PC-9 (cell line): ENCODE measurements at regions not wholly inside any gene's neighbourhood (a gene's known extent, or its start where the extent isn't known, plus 50 kb on each side); places are given as distances from the start of the nearest gene placed in this dataset.

Experiments used
- BruUV-seq: library from RNA; stranded (reverse); fragments of 400-500 nt; replicated peaks from 2 replicates; lab custom pipeline; 2021; lab: Mats Ljungman, UMichigan
- CTCF ChIA-PET: fragments of 300-600 bp; sonication (Branson Sonifier 250); formaldehyde crosslinking; loops from one replicate; lab custom pipeline; 2022; ENCODE audit warnings: antibody characterized with exemption; lab: Charles Lee
- POLR2A ChIA-PET: fragments of 300-600 bp; sonication (Branson Sonifier 250); formaldehyde crosslinking; loops from one replicate; lab custom pipeline; 2022; ENCODE audit warnings: antibody characterized with exemption; ENCODE audit not compliant: unreplicated experiment; lab: Charles Lee
- DNase-seq, 2 experiments: peaks; one replicate each; pipeline versions ENCODE4 v3.0.0 to v3.0.0-alpha.2; 2015 to 2022; ENCODE audit warnings: mixed read lengths in 1 of 2
- H2AFZ ChIP-seq: fragments of 200-600 bp; sonication (generic); 2 replicates; pipeline ENCODE4 v1.8.1; 2017; ENCODE audit warnings: antibody characterized with exemption
- H3F3A ChIP-seq: fragments of 200-600 bp; sonication (generic); 2 replicates; pipeline ENCODE4 v1.8.1; 2017; ENCODE audit warnings: antibody characterized with exemption, mild to moderate bottlenecking, low read depth; ENCODE audit not compliant: insufficient read depth
- H3K27ac ChIP-seq: fragments of 200-600 bp; sonication (generic); 2 replicates; pipeline ENCODE4 v1.6.1; 2016; ENCODE audit warnings: mixed run types
- H3K27me3 ChIP-seq: fragments of 200-600 bp; sonication (generic); 2 replicates; pipeline ENCODE4 v1.6.1; 2016; ENCODE audit warnings: low read depth, mixed run types; ENCODE audit not compliant: insufficient read depth
- H3K36me3 ChIP-seq: fragments of 200-600 bp; sonication (generic); 2 replicates; pipeline ENCODE4 v1.6.1; 2016; ENCODE audit warnings: low read depth, mixed run types
- H3K4me1 ChIP-seq: fragments of 200-600 bp; sonication (generic); replicated peaks from 2 replicates; pipeline ENCODE4 v1.6.1; 2016; ENCODE audit warnings: mixed run types; ENCODE audit not compliant: insufficient read depth
- H3K4me2 ChIP-seq: fragments of 200-600 bp; sonication (generic); 2 replicates; pipeline ENCODE4 v1.6.1; 2017; ENCODE audit warnings: mixed run types
- H3K4me3 ChIP-seq: fragments of 200-600 bp; sonication (generic); 2 replicates; pipeline ENCODE4 v1.6.1; 2016; ENCODE audit warnings: mixed run types
- H3K79me2 ChIP-seq: fragments of 200-600 bp; sonication (generic); 2 replicates; pipeline ENCODE4 v1.6.1; 2017; ENCODE audit warnings: low read depth, mixed run types
- H3K9me2 ChIP-seq: fragments of 200-600 bp; sonication (generic); 2 replicates; pipeline ENCODE4 v1.8.1; 2017; ENCODE audit warnings: mild to moderate bottlenecking; ENCODE audit not compliant: insufficient read depth
- H3K9me3 ChIP-seq: fragments of 200-600 bp; sonication (generic); 2 replicates; pipeline ENCODE4 v1.8.1; 2016; ENCODE audit warnings: low read depth; ENCODE audit not compliant: insufficient read depth
- H4K20me1 ChIP-seq: fragments of 200-600 bp; sonication (generic); 2 replicates; pipeline ENCODE4 v1.8.1; 2017; ENCODE audit not compliant: insufficient read depth
- EZH2 ChIP-seq: fragments of 200-600 bp; sonication (generic); IDR thresholded peaks from 2 replicates; pipeline ENCODE4 v1.8.0; 2017; ENCODE audit warnings: antibody characterized with exemption, low read depth
- intact Hi-C: fragments of 100-400 bp; cut with micrococcal nuclease; formaldehyde crosslinking; loops from one replicate; pipeline ENCODE4 v1.10.0; 2022; ENCODE audit not compliant: unreplicated experiment
- TF ChIP-seq, protein P1 (sequence below): fragments of 200-600 bp; sonication (generic); conservative IDR thresholded peaks from 2 replicates; pipeline ENCODE4 v1.6.1; 2017; ENCODE audit warnings: mixed run types, antibody characterized with exemption, mild to moderate bottlenecking, moderate library complexity

DNA sequence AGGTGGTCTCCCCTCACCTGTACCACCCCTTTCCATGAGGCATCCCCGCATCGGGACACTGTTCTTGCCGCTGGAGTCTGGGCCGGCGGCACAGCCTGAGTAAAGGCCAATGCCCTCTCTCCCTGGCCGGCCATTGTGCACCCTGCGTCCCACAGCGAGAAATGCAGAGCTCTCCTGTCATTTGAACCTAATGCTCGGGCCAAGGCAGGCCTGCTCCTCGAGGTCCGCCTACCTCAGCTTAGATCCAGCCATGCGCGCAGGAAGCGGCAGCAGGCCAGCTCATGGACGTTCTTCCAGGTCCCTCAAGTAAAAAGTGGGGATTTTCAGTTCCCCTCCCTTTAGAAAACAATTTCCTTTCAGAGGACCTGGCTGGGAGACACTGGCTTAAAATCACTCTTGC lies 135.0 kb downstream of the HSD17B3 start:
- Histone ChIP-seq H3K4me1 (no peaks in the 10 kb centered on the region), H3K4me3 (no peak overlapping the region), H3K27me3 (peaks cover 71% of the 10 kb centered on the region), H3K9me3 (no peaks in the 10 kb centered on the region), H3F3A (no peaks in the 10 kb centered on the region), H2AFZ (no peak overlapping the region), H3K9me2 (no peaks in the 10 kb centered on the region; the same call in 1 of the 2 replicates), H3K36me3 (no peaks in the 10 kb centered on the region), H3K4me2 (no peak overlapping the region), H3K27ac (no peak overlapping the region), H4K20me1 (no peaks in the 10 kb centered on the region), H3K79me2 (no peaks in the 10 kb centered on the region)
- POLR2A ChIA-PET, result no interaction called here
- intact Hi-C loops, result no loop called here
- TF ChIP-seq, protein P1, sequence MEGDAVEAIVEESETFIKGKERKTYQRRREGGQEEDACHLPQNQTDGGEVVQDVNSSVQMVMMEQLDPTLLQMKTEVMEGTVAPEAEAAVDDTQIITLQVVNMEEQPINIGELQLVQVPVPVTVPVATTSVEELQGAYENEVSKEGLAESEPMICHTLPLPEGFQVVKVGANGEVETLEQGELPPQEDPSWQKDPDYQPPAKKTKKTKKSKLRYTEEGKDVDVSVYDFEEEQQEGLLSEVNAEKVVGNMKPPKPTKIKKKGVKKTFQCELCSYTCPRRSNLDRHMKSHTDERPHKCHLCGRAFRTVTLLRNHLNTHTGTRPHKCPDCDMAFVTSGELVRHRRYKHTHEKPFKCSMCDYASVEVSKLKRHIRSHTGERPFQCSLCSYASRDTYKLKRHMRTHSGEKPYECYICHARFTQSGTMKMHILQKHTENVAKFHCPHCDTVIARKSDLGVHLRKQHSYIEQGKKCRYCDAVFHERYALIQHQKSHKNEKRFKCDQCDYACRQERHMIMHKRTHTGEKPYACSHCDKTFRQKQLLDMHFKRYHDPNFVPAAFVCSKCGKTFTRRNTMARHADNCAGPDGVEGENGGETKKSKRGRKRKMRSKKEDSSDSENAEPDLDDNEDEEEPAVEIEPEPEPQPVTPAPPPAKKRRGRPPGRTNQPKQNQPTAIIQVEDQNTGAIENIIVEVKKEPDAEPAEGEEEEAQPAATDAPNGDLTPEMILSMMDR, result no peak
- TF ChIP-seq EZH2, result no peak
- CTCF ChIA-PET, result no interaction called here
- DNase-seq, result no peak
- no TSS peak for BruUV-seq

DNA sequence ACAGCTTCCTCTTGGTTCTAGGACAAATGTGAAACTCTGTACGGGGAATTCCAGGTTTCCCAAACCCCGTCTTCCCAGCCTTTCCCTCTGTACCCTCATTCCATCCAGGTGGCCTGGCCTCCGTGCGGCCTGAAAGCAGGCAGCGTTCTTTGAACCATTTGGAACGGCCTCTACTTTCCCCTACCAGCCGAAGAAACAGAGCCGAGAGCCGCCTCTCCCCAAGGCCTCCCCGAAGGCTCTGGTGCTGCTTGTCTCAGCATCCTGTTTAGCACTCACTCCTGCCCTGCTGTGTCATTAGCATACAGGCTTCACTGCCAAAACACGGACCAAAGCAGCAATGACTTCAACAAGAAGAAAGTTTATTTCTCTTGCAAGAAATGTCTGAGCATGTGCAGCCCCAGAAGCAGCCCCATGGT lies 137.7 kb downstream of the HSD17B3 start:
- no TSS peak for BruUV-seq
- Histone ChIP-seq H3K9me2 (no peaks in the 10 kb centered on the region), H2AFZ (no peak overlapping the region), H3K36me3 (no peaks in the 10 kb centered on the region), H3K27ac (no peak overlapping the region), H4K20me1 (no peaks in the 10 kb centered on the region), H3K4me3 (no peak overlapping the region), H3K4me2 (no peak overlapping the region), H3K27me3 (peaks cover 69% of the 10 kb centered on the region), H3K9me3 (no peaks in the 10 kb centered on the region), H3F3A (no peaks in the 10 kb centered on the region), H3K79me2 (no peaks in the 10 kb centered on the region), H3K4me1 (no peaks in the 10 kb centered on the region)
- POLR2A ChIA-PET, result no interaction called here
- DNase-seq, result no peak
- intact Hi-C loops, result no loop called here
- CTCF ChIA-PET, result no interaction called here
- no peak for TF ChIP-seq EZH2
- TF ChIP-seq, protein P1, result no peak

DNA sequence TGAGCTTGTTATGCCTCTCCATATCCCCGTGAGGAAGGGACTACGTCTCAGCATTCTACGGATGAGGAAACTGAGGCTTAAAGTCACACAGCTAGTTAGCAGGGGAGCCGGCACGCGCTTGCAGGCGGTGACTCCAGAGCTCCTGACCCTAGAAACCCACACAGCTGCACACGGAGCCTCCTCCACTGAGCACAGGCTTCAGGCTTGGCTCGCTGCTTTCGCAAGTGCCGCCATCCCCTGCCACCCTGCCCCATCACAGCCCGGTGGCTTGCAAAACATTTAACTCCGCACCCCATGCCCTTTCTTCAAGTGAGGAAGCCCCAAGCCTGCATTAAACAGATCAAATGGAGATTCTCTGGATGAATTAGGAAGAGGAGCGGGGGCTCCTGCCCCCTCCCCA lies 138.3 kb downstream of the HSD17B3 start:
- no peak overlapping the region for H3K27ac ChIP-seq
- CTCF ChIA-PET, result no interaction called here

More for the DNA sequence above, 138.3 kb downstream of the HSD17B3 start:
- Histone ChIP-seq H4K20me1 (no peaks in the 10 kb centered on the region), H3K9me3 (no peaks in the 10 kb centered on the region; the same call in 1 of the 2 replicates), H3K4me2 (no peak overlapping the region), H3F3A (no peaks in the 10 kb centered on the region), H3K36me3 (no peaks in the 10 kb centered on the region), H3K4me1 (no peaks in the 10 kb centered on the region), H3K4me3 (no peak overlapping the region), H3K27me3 (peaks cover 67% of the 10 kb centered on the region), H3K9me2 (no peaks in the 10 kb centered on the region), H2AFZ (no peak overlapping the region), H3K79me2 (no peaks in the 10 kb centered on the region)
- no TSS peak for BruUV-seq
- TF ChIP-seq, protein P1, result no peak
- TF ChIP-seq EZH2, result no peak
- DNase-seq, result no peak
- intact Hi-C loops, result no loop called here
- POLR2A ChIA-PET, result no interaction called here
